HG03039 (cell line): ENCODE measurements at regions not wholly inside any gene's neighbourhood (a gene's known extent, or its start where the extent isn't known, plus 50 kb on each side); places are given as distances from the start of the nearest gene placed in this dataset.
"Not testable (repeated sequence)": the region's sequence is repeated elsewhere in the genome, so short reads cannot be mapped to it uniquely, and the experiment has no call there.

Experiments used
- ATAC-seq: cut with Tn5 transposase; IDR thresholded peaks from one replicate; pipeline ENCODE4 v1.9.1; 2021; ENCODE audit warnings: mild to moderate bottlenecking, moderate library complexity; ENCODE audit not compliant: unreplicated experiment

DNA sequence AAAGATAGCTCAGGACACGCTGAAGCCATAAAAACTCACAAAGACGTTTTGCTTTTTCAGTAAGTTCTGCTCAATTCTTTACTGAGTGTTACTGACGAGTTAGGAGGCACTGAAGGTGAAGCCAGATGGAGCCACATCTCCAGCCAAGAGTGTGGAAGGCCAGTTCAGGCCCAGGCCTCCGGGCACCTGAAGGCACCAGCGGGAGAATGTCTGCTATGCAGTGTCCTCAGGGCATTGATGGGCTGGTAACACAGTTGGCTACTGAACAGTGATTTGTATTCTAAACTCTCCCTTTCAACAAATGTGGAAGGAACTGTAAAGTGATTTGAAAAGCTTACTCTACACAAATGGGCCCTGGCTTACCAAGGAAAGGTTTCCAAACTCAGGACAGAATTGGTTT, 64.8 kb upstream of the SVIL start:
- no peak for ATAC-seq

DNA sequence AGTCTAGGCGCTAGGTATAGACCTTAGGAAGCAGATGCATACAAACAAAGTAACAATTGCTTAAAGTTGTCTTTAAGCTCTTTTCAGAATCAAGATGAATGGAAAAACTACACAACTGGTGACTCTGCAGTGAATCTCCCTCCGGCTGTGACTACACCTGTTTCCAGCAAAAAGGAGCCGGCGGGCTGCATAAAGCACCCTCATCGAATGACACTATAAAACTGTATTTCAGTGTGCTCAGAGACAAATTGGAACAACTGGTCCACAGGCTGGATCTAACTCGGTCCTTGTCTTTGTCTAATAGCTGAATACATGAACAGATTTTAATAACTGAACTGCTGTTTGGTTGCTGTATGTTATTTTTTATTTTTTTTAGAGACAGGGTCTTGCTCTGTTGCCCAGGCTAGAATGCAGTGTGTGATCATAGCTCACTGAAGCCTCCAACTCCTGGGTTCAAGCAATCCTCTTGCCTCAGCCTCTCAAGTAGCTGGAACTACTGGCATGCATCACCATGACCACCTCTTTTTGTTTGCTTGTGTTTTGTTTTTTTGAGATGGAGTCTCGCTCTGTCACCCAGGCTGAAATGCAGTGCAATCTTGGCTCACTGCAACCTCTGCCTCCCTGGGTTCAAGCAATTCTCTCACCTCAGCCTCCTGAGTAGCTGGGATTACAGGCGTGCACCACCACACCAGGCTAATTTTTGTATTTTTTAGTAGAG, 64.2 kb upstream of the SVIL start:
- ATAC-seq: no peak

DNA sequence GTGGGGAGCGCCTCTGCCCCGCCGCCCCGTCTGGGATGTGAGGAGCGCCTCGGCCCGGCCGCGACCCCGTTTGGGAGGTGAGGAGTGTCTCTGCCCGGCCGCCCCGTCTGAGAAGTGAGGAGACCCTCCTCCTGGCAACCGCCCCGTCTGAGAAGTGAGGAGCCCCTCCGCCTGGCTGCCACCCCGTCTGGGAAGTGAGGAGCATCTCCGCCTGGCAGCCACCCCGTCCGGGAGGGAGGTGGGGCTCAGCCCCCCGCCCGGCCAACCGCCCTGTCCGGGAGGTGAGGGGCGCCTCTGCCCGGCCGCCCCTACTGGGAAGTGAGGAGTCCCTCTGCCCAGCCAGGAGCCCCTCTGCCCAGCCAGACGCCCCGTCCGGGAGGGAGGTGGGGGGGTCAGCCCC, 61.8 kb upstream of the SVIL start:
- ATAC-seq: not testable (repeated sequence)

DNA sequence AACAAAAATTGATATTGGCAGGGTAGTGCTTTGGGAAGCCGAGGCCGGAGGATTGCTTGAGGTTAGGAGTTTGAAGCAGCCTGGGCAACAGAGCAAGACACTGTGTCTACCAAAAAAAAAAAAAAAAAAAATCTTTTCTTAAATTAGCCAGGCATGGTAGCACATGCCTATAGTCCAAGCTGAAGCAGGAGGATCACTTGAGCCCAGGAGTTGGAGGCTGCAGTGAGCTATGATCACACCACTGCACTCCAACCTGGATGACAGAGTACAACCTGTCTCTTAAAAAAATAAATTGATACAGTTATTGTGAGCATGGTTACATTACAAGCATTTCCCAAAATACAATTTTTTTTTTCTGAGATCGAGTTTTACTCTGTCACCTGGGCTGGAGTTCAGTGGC, 59.4 kb upstream of the SVIL start:
- no peak for ATAC-seq

DNA sequence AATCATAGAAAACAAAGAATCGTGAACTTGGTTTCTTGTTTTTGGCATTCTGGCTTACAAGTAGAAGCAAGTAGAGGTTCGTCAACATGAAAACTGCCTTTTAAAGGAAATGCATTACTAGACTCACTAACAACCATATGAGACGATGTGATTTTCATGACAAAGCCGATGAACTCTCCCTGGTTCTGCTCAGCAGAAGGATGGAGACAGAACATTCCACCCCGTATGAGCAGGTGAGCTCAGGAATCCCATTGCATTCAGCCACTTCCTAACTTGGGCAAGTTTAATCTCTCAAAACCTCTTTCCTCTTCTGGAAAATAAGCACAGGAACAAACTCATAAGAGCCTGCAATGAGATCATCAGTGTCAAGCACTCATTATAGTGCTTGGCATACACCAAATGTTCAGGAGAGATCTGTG, 57.4 kb upstream of the SVIL start:
- no peak for ATAC-seq

DNA sequence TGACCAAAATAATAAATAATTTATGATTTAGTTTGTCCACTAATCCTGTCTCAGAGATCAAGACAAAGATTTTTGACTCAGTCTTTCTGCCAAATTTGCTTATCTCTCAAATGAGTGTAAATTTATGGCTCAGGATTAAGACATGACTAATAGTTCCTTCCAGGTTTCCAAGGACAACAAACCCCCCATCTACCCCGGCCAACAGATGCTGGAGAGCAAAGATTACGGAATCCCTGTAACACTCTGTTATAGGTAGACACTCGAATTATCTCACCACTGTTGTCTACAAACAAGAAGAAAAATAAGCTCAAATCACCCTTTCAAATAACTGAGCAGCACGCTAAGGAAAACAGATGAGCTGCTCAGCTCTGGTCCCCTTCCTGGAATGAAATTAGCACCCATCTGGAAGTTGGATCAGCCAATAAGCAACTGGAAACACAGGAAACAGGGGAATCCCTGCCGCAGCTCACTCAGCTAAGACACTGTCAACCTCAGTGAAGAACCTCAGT, 56.8 kb upstream of the SVIL start:
- ATAC-seq: no peak

DNA sequence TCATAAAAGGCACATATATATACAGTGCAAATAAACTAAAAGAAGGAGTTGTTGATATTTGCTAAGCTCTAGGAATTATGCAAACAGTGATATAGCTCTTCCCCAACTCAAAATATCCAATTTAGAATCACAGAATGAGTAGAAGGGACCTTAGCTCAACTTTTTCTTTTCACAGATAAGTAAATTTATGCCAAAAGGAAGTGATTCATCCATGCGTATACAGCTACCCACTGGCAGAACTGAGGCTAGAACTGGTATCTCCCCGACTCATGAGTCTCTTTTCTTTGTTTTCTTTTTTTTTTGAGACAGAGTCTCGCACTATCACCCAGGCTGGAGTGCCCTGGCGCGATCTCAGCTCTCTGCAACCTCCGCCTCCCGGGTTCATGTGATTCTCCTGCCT, 54.2 kb upstream of the SVIL start:
- ATAC-seq: no peak

DNA sequence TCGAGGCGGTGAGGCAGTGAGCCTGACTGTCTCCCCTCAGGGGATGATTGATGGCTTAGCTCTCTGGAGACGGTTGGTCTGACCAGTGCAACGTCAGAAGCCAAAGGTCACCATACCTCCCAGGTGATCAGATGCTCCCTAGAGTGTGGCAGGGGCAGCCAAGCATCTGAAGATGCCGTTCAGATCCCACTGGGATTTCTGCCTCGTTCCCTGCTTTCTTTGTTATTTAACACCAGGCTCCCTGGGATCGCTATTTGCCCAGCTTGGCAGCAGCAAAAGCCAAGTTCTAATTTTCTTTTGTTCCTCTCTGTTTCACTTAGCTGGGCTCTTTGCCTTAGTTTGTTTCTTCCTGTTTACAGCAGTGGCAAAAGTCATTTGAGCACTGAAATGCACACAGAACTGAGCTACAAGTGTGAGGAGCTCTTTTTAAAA, 53.5 kb upstream of the SVIL start:
- ATAC-seq: no peak

DNA sequence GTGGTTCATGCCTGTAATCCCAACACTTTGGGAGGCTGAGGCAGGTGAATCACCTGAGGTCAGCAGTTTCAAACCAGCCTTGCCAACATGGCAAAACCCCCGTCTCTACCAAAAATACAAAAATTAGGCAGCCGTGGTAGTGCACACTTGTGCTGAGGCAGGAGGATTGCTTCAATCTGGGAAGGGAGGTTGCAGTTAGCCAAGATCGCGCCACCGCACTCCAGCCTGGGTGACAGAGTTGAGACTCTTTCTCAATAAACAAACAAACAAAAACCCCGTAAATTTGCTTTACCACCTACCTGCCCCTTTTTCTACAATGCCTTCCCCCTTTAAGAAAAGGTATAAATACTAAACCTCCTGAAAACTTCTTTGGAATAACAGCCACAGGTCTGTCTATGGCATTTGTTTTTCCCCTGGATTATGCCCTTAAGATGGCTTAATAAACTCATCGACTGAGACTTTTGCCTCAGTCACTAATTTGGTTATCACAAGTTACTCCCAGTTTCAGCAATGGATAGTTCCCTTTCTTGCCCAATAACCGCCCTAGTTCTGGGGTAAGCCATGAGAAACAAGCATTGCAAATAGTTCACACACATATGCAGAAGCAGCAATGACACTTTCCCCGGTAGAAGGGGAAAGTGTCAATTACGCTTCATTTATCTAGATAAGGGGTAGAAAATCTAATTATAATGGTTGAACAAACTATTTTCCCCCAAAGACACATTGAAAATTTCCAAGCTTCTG, 52.8 kb upstream of the SVIL start:
- ATAC-seq: no peak

DNA sequence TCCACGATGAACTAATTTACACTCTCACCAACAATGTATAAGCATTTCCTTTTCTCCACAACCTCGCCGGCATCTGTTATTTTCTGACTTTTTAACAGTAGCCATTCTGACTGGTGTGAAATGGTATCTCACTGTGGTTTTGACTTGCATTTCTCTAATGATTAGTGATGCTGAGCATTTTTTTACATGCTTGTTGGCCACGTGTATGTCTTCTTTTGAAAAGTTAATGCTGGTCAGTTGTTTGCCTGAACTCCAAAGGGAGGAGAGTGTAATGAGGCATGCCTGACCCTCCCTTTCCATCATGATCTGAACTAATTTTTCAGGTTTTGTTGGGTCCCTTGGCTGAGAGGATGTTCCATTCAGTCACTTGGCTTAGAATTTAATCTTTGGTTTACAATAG, 50.7 kb upstream of the SVIL start:
- no peak for ATAC-seq
